ENCODE measurements at regions not wholly inside any gene's neighbourhood (a gene's known extent, or its start where the extent isn't known, plus 50 kb on each side); places are given as distances from the start of the nearest gene placed in this dataset.

DNA sequence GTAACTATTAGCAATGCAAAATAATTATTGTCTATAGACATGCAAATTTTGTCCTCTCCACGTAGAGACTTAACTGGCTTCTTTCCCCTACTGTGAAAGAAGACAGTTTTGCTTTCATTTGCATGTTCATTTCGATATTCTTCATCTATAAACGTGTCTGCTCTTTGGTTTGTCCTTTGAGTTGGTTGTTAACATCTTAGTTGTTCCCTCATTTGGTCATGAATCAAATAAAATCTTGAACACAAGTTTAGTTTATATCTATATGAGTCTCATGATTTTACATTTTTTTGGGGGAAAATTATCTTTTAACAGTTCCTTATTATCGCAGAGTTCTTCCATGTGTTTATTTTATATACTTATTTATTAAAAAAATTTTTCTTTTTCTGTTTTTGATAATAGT is 214.4 kb downstream of the UTP18 start:
- TF ChIP-seq POLR2AphosphoS5 (IDR thresholded peaks at IDR 0.05; ENCODE audit: low read depth) (no peak), CREB1 (CRISPR knock-in tag; IDR thresholded peaks at IDR 0.05; ENCODE audit: low read depth) (no peak), EZH2 (IDR thresholded peaks at IDR 0.05; ENCODE audit: low read depth, unreplicated experiment) (no peak), STAT1 (IDR thresholded peaks at IDR 0.05; ENCODE audit: unreplicated experiment) (no peak)
- TF ChIP-seq, protein P1, sequence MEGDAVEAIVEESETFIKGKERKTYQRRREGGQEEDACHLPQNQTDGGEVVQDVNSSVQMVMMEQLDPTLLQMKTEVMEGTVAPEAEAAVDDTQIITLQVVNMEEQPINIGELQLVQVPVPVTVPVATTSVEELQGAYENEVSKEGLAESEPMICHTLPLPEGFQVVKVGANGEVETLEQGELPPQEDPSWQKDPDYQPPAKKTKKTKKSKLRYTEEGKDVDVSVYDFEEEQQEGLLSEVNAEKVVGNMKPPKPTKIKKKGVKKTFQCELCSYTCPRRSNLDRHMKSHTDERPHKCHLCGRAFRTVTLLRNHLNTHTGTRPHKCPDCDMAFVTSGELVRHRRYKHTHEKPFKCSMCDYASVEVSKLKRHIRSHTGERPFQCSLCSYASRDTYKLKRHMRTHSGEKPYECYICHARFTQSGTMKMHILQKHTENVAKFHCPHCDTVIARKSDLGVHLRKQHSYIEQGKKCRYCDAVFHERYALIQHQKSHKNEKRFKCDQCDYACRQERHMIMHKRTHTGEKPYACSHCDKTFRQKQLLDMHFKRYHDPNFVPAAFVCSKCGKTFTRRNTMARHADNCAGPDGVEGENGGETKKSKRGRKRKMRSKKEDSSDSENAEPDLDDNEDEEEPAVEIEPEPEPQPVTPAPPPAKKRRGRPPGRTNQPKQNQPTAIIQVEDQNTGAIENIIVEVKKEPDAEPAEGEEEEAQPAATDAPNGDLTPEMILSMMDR (conservative IDR thresholded peaks at IDR 0.05; ENCODE audit: low read depth in 2 of 2), result no peak
- TF ChIP-seq, protein P2, sequence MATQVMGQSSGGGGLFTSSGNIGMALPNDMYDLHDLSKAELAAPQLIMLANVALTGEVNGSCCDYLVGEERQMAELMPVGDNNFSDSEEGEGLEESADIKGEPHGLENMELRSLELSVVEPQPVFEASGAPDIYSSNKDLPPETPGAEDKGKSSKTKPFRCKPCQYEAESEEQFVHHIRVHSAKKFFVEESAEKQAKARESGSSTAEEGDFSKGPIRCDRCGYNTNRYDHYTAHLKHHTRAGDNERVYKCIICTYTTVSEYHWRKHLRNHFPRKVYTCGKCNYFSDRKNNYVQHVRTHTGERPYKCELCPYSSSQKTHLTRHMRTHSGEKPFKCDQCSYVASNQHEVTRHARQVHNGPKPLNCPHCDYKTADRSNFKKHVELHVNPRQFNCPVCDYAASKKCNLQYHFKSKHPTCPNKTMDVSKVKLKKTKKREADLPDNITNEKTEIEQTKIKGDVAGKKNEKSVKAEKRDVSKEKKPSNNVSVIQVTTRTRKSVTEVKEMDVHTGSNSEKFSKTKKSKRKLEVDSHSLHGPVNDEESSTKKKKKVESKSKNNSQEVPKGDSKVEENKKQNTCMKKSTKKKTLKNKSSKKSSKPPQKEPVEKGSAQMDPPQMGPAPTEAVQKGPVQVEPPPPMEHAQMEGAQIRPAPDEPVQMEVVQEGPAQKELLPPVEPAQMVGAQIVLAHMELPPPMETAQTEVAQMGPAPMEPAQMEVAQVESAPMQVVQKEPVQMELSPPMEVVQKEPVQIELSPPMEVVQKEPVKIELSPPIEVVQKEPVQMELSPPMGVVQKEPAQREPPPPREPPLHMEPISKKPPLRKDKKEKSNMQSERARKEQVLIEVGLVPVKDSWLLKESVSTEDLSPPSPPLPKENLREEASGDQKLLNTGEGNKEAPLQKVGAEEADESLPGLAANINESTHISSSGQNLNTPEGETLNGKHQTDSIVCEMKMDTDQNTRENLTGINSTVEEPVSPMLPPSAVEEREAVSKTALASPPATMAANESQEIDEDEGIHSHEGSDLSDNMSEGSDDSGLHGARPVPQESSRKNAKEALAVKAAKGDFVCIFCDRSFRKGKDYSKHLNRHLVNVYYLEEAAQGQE (IDR thresholded peaks at IDR 0.05; ENCODE audit: unreplicated experiment), result no peak
- TF ChIP-seq, protein P3, sequence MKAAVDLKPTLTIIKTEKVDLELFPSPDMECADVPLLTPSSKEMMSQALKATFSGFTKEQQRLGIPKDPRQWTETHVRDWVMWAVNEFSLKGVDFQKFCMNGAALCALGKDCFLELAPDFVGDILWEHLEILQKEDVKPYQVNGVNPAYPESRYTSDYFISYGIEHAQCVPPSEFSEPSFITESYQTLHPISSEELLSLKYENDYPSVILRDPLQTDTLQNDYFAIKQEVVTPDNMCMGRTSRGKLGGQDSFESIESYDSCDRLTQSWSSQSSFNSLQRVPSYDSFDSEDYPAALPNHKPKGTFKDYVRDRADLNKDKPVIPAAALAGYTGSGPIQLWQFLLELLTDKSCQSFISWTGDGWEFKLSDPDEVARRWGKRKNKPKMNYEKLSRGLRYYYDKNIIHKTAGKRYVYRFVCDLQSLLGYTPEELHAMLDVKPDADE (IDR thresholded peaks at IDR 0.05), result no peak
- TF ChIP-seq, protein P4, sequence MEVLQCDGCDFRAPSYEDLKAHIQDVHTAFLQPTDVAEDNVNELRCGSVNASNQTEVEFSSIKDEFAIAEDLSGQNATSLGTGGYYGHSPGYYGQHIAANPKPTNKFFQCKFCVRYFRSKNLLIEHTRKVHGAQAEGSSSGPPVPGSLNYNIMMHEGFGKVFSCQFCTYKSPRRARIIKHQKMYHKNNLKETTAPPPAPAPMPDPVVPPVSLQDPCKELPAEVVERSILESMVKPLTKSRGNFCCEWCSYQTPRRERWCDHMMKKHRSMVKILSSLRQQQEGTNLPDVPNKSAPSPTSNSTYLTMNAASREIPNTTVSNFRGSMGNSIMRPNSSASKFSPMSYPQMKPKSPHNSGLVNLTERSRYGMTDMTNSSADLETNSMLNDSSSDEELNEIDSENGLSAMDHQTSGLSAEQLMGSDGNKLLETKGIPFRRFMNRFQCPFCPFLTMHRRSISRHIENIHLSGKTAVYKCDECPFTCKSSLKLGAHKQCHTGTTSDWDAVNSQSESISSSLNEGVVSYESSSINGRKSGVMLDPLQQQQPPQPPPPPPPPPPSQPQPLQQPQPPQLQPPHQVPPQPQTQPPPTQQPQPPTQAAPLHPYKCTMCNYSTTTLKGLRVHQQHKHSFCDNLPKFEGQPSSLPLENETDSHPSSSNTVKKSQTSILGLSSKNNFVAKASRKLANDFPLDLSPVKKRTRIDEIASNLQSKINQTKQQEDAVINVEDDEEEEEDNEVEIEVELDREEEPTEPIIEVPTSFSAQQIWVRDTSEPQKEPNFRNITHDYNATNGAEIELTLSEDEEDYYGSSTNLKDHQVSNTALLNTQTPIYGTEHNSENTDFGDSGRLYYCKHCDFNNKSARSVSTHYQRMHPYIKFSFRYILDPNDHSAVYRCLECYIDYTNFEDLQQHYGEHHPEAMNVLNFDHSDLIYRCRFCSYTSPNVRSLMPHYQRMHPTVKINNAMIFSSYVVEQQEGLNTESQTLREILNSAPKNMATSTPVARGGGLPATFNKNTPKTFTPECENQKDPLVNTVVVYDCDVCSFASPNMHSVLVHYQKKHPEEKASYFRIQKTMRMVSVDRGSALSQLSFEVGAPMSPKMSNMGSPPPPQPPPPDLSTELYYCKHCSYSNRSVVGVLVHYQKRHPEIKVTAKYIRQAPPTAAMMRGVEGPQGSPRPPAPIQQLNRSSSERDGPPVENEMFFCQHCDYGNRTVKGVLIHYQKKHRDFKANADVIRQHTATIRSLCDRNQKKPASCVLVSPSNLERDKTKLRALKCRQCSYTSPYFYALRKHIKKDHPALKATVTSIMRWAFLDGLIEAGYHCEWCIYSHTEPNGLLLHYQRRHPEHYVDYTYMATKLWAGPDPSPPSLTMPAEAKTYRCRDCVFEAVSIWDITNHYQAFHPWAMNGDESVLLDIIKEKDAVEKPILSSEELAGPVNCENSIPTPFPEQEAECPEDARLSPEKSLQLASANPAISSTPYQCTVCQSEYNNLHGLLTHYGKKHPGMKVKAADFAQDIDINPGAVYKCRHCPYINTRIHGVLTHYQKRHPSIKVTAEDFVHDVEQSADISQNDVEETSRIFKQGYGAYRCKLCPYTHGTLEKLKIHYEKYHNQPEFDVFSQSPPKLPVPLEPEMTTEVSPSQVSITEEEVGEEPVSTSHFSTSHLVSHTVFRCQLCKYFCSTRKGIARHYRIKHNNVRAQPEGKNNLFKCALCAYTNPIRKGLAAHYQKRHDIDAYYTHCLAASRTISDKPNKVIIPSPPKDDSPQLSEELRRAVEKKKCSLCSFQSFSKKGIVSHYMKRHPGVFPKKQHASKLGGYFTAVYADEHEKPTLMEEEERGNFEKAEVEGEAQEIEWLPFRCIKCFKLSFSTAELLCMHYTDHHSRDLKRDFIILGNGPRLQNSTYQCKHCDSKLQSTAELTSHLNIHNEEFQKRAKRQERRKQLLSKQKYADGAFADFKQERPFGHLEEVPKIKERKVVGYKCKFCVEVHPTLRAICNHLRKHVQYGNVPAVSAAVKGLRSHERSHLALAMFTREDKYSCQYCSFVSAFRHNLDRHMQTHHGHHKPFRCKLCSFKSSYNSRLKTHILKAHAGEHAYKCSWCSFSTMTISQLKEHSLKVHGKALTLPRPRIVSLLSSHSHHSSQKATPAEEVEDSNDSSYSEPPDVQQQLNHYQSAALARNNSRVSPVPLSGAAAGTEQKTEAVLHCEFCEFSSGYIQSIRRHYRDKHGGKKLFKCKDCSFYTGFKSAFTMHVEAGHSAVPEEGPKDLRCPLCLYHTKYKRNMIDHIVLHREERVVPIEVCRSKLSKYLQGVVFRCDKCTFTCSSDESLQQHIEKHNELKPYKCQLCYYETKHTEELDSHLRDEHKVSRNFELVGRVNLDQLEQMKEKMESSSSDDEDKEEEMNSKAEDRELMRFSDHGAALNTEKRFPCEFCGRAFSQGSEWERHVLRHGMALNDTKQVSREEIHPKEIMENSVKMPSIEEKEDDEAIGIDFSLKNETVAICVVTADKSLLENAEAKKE (CRISPR knock-in tag; IDR thresholded peaks at IDR 0.05), result no peak
